ENCODE measurements at regions not wholly inside any gene's neighbourhood (a gene's known extent, or its start where the extent isn't known, plus 50 kb on each side); places are given as distances from the start of the nearest gene placed in this dataset.

GRCh38 chr17:11176549-11176948, 64.5 kb upstream of the SHISA6 start (continued):
- TF ChIP-seq MLX (CRISPR knock-in tag; conservative IDR thresholded peaks at IDR 0.05) (no peak), CGGBP1 (CRISPR knock-in tag; IDR thresholded peaks at IDR 0.05) (no peak), ZNF12 (CRISPR knock-in tag; IDR thresholded peaks at IDR 0.05) (no peak), POLR2AphosphoS2 (IDR thresholded peaks at IDR 0.05; ENCODE audit: low read length) (no peak), GATAD2B (IDR thresholded peaks at IDR 0.05; ENCODE audit: borderline replicate concordance) (no peak), CBX5 (IDR thresholded peaks at IDR 0.05; ENCODE audit: borderline replicate concordance, low read depth) (no peak), CBFA2T3 (IDR thresholded peaks at IDR 0.05) (no peak), KAT2B (IDR thresholded peaks at IDR 0.05; ENCODE audit: low read depth, low read length) (no peak), ZBTB33 (CRISPR knock-in tag; IDR thresholded peaks at IDR 0.05) (no peak)

- Histone ChIP-seq H3K9me1 (ENCODE audit: control insufficient read depth, insufficient read depth, low read length) (no peaks in the 10 kb centered on the region), H3K79me2 (ENCODE audit: control insufficient read depth, insufficient read depth, low read length) (no peaks in the 10 kb centered on the region), H3K4me3 (no peak overlapping the region), H4K20me1 (replicated peaks; ENCODE audit: control insufficient read depth, insufficient read depth, low read length) (no peaks in the 10 kb centered on the region), H3K9ac (ENCODE audit: insufficient read depth in 1 of 2, low read depth in 2 of 2, low read length in 2 of 2) (no peak overlapping the region), H3K27ac (ENCODE audit: extremely low read depth, low read depth, low read length) (no peak overlapping the region), H3K4me2 (ENCODE audit: insufficient read depth, low read length) (no peak overlapping the region), H3K4me1 (replicated peaks in 1 of 2; ENCODE audit: control insufficient read depth in 2 of 2, insufficient read depth in 2 of 2, low read length in 2 of 2) (no peaks in the 10 kb centered on the region), H2AFZ (ENCODE audit: low read depth, low read length) (no peak overlapping the region), H3K9me3 (replicated peaks; ENCODE audit: control insufficient read depth, insufficient read depth, low read depth, low read length) (no peaks in the 10 kb centered on the region), H3K36me3 (ENCODE audit: control insufficient read depth, insufficient read depth, low read length) (no peaks in the 10 kb centered on the region), H3K27me3 (ENCODE audit: control insufficient read depth in 2 of 2, insufficient read depth in 2 of 2, low read length in 2 of 2) (no peaks in the 10 kb centered on the region)
- no peak for FAIRE-seq
- no peak for TF ChIP-seq ZNF12 (CRISPR knock-in tag; IDR thresholded peaks at IDR 0.05)
- no peak for TF ChIP-seq ZNF408 (CRISPR knock-in tag; IDR thresholded peaks at IDR 0.05; ENCODE audit: low read depth)
- no peak for TF ChIP-seq NR3C1 (CRISPR knock-in tag; IDR thresholded peaks at IDR 0.05)
- TF ChIP-seq CBFB (CRISPR knock-in tag; IDR thresholded peaks at IDR 0.05), result no peak
- TF ChIP-seq SETDB1 (IDR thresholded peaks at IDR 0.05; ENCODE audit: low read length), result no peak
- POLR2A ChIA-PET, result no interaction called here
- BruUV-seq (replicated peaks), result no TSS peak
- intact Hi-C loops (cut with micrococcal nuclease) (no loop called here), in situ Hi-C loops (cut with MboI) (no loop called here)
- CTCF ChIA-PET (ENCODE audit: low intra/inter-chr PET ratio), result no interaction called here
- no peak for ATAC-seq
- no peak for DNase-seq (ENCODE audit: extremely low read depth in 1 of 4, low spot score in 3 of 4)
- WGBS (ENCODE audit: insufficient coverage, low coverage, missing lambda C conversion rate), result 2% methylated on average over 7 of the region's 7 CpGs
Measured at GRCh38 chr17:11170881-11171280, 70.1 kb upstream of the SHISA6 start.
